ENCODE measurements at regions not wholly inside any gene's neighbourhood (a gene's known extent, or its start where the extent isn't known, plus 50 kb on each side); places are given as distances from the start of the nearest gene placed in this dataset.
"Not testable (repeated sequence)": the region's sequence is repeated elsewhere in the genome, so short reads cannot be mapped to it uniquely, and the experiment has no call there.

GRCh38 chr7:9349625-9350024, 916.2 kb downstream of the NXPH1 start:
- no peak overlapping the region for H3K9ac ChIP-seq
- no peaks in the 10 kb centered on the region for H3K4me1 ChIP-seq
- H3K9me3 ChIP-seq: no peaks in the 10 kb centered on the region
- no peak overlapping the region for H3K27ac ChIP-seq
- no peaks in the 10 kb centered on the region for H4K20me1 ChIP-seq
- no peak for TF ChIP-seq Cebpa-rat (IDR thresholded peaks at IDR 0.05)
- H3K4me2 ChIP-seq: no peak overlapping the region
- no peaks in the 10 kb centered on the region for H3K27me3 ChIP-seq
- H3K36me3 ChIP-seq: no peaks in the 10 kb centered on the region
- H3K4me3 ChIP-seq: no peak overlapping the region

GRCh38 chr7:9391221-9391620, 957.8 kb downstream of the NXPH1 start:
- Histone ChIP-seq H3K36me3 (no peaks in the 10 kb centered on the region), H3K4me1 (no peaks in the 10 kb centered on the region), H3K9me3 (peaks cover 26% of the 10 kb centered on the region), H3K4me2 (no peak overlapping the region), H3K27me3 (no peaks in the 10 kb centered on the region), H3K27ac (no peak overlapping the region), H3K4me3 (no peak overlapping the region), H4K20me1 (no peaks in the 10 kb centered on the region), H3K9ac (no peak overlapping the region)
- no peak for TF ChIP-seq Cebpa-rat (IDR thresholded peaks at IDR 0.05)

- no peak overlapping the region for H3K4me2 ChIP-seq
- no peak overlapping the region for H3K4me3 ChIP-seq
- H3K36me3 ChIP-seq: no peaks in the 10 kb centered on the region
- no peak for TF ChIP-seq Cebpa-rat (IDR thresholded peaks at IDR 0.05)
- H3K9me3 ChIP-seq: peaks cover 19% of the 10 kb centered on the region
- no peaks in the 10 kb centered on the region for H3K27me3 ChIP-seq
- H4K20me1 ChIP-seq: no peaks in the 10 kb centered on the region
- no peaks in the 10 kb centered on the region for H3K4me1 ChIP-seq
- H3K27ac ChIP-seq: no peak overlapping the region
- no peak overlapping the region for H3K9ac ChIP-seq
These were observed 958.6 kb downstream of the NXPH1 start for GRCh38 chr7:9391984-9392383.

- H3K27me3 ChIP-seq, H3K4me3 ChIP-seq, H3K9me3 ChIP-seq, H4K20me1 ChIP-seq, H3K27ac ChIP-seq, H3K36me3 ChIP-seq, H3K4me2 ChIP-seq, H3K4me1 ChIP-seq, H3K9ac ChIP-seq: not testable (repeated sequence)
These were observed 971.0 kb downstream of the NXPH1 start for GRCh38 chr7:9404386-9404785.

- H3K4me3 ChIP-seq: no peak overlapping the region
- H4K20me1 ChIP-seq: no peaks in the 10 kb centered on the region
- H3K4me1 ChIP-seq: no peaks in the 10 kb centered on the region
- no peak overlapping the region for H3K9ac ChIP-seq
- no peaks in the 10 kb centered on the region for H3K36me3 ChIP-seq
- H3K4me2 ChIP-seq: no peak overlapping the region
- H3K9me3 ChIP-seq: no peaks in the 10 kb centered on the region
- no peak overlapping the region for H3K27ac ChIP-seq
- H3K27me3 ChIP-seq: no peaks in the 10 kb centered on the region
- TF ChIP-seq Cebpa-rat (IDR thresholded peaks at IDR 0.05): no peak
These were observed 974.4 kb downstream of the NXPH1 start for GRCh38 chr7:9407816-9408215.

- Histone ChIP-seq H3K9me3 (no peaks in the 10 kb centered on the region), H3K27ac (no peak overlapping the region), H3K4me1 (no peaks in the 10 kb centered on the region), H3K36me3 (no peaks in the 10 kb centered on the region), H3K27me3 (no peaks in the 10 kb centered on the region), H4K20me1 (no peaks in the 10 kb centered on the region), H3K4me2 (no peak overlapping the region), H3K4me3 (no peak overlapping the region), H3K9ac (no peak overlapping the region)
- TF ChIP-seq Cebpa-rat (IDR thresholded peaks at IDR 0.05): no peak
These were observed 1020.1 kb downstream of the NXPH1 start for GRCh38 chr7:9453521-9453920.

GRCh38 chr7:9488555-9488954, 1055.1 kb downstream of the NXPH1 start:
- Histone ChIP-seq H3K27ac (no peak overlapping the region), H3K4me2 (no peak overlapping the region)

GRCh38 chr7:9498303-9498702, 1064.9 kb downstream of the NXPH1 start:
- Histone ChIP-seq H3K4me2 (no peak overlapping the region), H3K4me1 (no peaks in the 10 kb centered on the region), H3K4me3 (no peak overlapping the region), H3K27me3 (no peaks in the 10 kb centered on the region), H3K9ac (no peak overlapping the region), H3K27ac (no peak overlapping the region), H3K9me3 (no peaks in the 10 kb centered on the region), H3K36me3 (no peaks in the 10 kb centered on the region), H4K20me1 (no peaks in the 10 kb centered on the region)
- TF ChIP-seq Cebpa-rat (IDR thresholded peaks at IDR 0.05): no peak

More at GRCh38 chr7:9488555-9488954, 1055.1 kb downstream of the NXPH1 start:
- Histone ChIP-seq H3K9me3 (no peaks in the 10 kb centered on the region), H3K36me3 (no peaks in the 10 kb centered on the region), H4K20me1 (no peaks in the 10 kb centered on the region), H3K4me1 (no peaks in the 10 kb centered on the region; the same call in 1 of the 2 replicates), H3K27me3 (no peaks in the 10 kb centered on the region), H3K4me3 (no peak overlapping the region), H3K9ac (no peak overlapping the region)
- TF ChIP-seq Cebpa-rat (IDR thresholded peaks at IDR 0.05): no peak

- Histone ChIP-seq H3K4me2 (no peak overlapping the region), H4K20me1 (no peaks in the 10 kb centered on the region), H3K9ac (no peak overlapping the region), H3K4me3 (no peak overlapping the region), H3K36me3 (no peaks in the 10 kb centered on the region), H3K27me3 (no peaks in the 10 kb centered on the region), H3K27ac (no peak overlapping the region), H3K9me3 (no peaks in the 10 kb centered on the region), H3K4me1 (no peaks in the 10 kb centered on the region)
- no peak for TF ChIP-seq Cebpa-rat (IDR thresholded peaks at IDR 0.05)
These were observed 1068.9 kb downstream of the NXPH1 start for GRCh38 chr7:9502269-9502668.

- no peak overlapping the region for H3K27ac ChIP-seq
- H3K4me1 ChIP-seq: no peaks in the 10 kb centered on the region
- H3K27me3 ChIP-seq: no peaks in the 10 kb centered on the region
- no peaks in the 10 kb centered on the region for H3K9me3 ChIP-seq
- H3K4me3 ChIP-seq: no peak overlapping the region
- no peak for TF ChIP-seq Cebpa-rat (IDR thresholded peaks at IDR 0.05)
- H3K4me2 ChIP-seq: no peak overlapping the region
- H3K36me3 ChIP-seq: no peaks in the 10 kb centered on the region
- no peaks in the 10 kb centered on the region for H4K20me1 ChIP-seq
- H3K9ac ChIP-seq: no peak overlapping the region
These were observed 1071.3 kb downstream of the NXPH1 start for GRCh38 chr7:9504678-9505077.

- no peaks in the 10 kb centered on the region for H3K9me3 ChIP-seq
- no peaks in the 10 kb centered on the region for H3K36me3 ChIP-seq
- no peak overlapping the region for H3K4me2 ChIP-seq
- no peaks in the 10 kb centered on the region for H3K4me1 ChIP-seq
- no peak for TF ChIP-seq Cebpa-rat (IDR thresholded peaks at IDR 0.05)
- no peaks in the 10 kb centered on the region for H3K27me3 ChIP-seq
- H3K9ac ChIP-seq: no peak overlapping the region
- no peak overlapping the region for H3K27ac ChIP-seq
- H4K20me1 ChIP-seq: no peaks in the 10 kb centered on the region
- no peak overlapping the region for H3K4me3 ChIP-seq
These were observed 1072.1 kb downstream of the NXPH1 start for GRCh38 chr7:9505516-9505915.

Data from BLaER1 (cell line).